NB4 (cell line): ENCODE measurements at regions not wholly inside any gene's neighbourhood (a gene's known extent, or its start where the extent isn't known, plus 50 kb on each side); places are given as distances from the start of the nearest gene placed in this dataset.

Source experiments
- CTCF ChIP-seq: IDR thresholded peaks from one replicate; pipeline ENCODE4 v1.5.1; 2012; ENCODE audit warnings: low read depth, low read length
- MAX ChIP-seq: IDR thresholded peaks from 2 replicates; pipeline ENCODE4 v1.6.1; 2011; ENCODE audit warnings: low read depth, low read length
- MYC ChIP-seq: IDR thresholded peaks from 2 replicates; pipeline ENCODE4 v1.6.1; 2011; ENCODE audit warnings: low read depth, low read length
- POLR2A ChIP-seq: IDR thresholded peaks from 2 replicates; pipeline ENCODE4 v1.6.1; 2011; ENCODE audit warnings: mild to moderate bottlenecking; ENCODE audit not compliant: insufficient read length; ENCODE audit errors: extremely low read depth

- TF ChIP-seq CTCF = no peak
- TF ChIP-seq MYC = no peak
- no peak for TF ChIP-seq MAX
- TF ChIP-seq POLR2A = no peak
Measured at GRCh38 chr6:164006459-164006858, 591.9 kb downstream of the QKI start.
